Central memory CD4-positive, alpha-beta T cell (primary cell): ENCODE measurements at regions not wholly inside any gene's neighbourhood (a gene's known extent, or its start where the extent isn't known, plus 50 kb on each side); places are given as distances from the start of the nearest gene placed in this dataset.

Experiments
- DNase-seq: peaks from one replicate; pipeline ENCODE4 v3.0.0; 2022

DNA sequence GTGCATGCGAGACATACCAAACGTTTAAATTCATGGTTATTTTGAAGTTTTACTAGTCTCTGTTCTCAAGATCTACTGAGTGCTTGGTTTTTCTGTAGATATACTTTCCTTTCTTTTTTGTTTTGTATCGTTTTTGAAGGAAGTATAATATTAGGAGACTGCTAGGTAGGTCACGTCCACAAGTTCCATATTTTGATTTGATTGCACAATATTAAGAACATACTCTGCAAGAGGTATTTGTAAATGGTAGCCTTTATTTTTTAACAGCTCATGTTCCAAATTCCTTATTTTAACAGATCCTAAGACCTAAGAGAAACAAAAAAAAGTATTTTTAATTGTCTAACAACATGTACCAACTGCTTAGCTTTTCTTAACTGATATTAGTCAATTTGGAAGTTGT is 156.7 kb downstream of the SERPINI1 start:
- no peak for DNase-seq

GRCh38 chr3:167887096-167887495 is 151.6 kb downstream of the SERPINI1 start:
- no peak for DNase-seq

- DNase-seq: no peak
Observed at GRCh38 chr3:167886690-167887089, 151.2 kb downstream of the SERPINI1 start.

DNA sequence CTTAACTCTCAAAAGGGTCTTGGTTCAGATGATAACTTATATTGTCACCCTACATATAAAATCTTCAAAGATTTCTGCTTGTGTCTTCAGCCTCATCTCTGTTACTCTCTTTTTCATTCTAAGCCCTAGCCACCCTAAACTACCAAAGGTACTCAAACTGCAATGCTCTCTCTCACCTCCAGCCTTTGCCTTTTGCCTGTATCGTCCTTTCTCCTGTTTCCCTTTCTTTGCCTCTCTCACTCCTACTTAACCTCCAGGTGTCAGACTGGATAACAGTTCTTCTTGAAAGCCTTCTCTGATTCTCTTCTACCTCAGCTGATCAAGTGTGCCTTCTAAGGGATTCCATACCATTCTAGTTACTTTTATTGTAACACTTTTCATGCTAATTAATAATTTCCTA is 149.8 kb downstream of the SERPINI1 start:
- no peak for DNase-seq

- no peak for DNase-seq
Observed at GRCh38 chr3:167884481-167884880, 149.0 kb downstream of the SERPINI1 start.

DNA sequence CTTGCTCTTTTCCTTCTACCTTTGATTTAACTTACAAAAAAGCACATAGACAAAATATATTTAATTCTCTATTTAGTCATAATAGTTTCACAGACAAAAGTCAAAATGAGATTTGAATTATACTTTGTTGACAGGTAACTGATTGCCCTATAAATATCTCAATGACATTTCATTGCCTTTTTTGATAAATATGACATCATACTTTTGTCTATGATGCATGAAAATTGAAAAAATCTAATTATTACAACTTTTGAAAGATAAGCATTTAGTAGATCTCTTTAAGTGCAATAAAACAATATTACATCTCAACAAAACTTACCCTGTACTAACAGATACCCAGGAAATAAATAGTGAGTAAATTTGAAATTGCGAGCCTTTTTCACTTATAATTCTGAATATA is 147.9 kb downstream of the SERPINI1 start:
- DNase-seq: no peak

DNA sequence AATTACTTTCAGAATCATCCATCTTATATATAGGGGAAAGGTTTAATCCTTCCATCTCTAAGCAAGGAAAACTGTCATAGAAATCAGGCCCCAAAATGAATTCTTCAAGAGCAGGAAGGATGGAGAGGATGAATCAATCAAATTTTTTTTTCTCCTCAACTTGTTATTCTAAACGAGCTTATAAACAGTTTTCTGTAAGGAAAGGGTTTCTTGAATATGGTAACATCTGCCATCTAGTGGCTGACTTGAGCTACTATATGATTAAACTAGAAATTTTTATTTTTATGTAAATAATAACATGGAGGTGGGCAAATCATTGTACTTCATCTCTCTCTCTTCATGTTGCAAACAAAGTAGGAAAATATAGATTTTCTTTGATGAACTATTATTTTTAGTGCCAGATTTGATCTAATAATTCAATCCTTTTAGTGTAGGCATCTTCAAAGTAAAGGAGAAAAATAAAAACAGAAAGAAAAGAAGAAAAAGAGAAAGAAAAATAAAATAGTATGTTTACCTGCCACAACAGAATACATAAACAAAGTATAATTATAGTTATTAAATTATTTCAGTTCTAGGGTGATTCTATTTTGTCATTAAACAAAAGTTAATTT is 146.6 kb downstream of the SERPINI1 start:
- DNase-seq: peak; percentile 23

GRCh38 chr3:167880183-167880582 is 144.7 kb downstream of the SERPINI1 start:
- no peak for DNase-seq

GRCh38 chr3:167876620-167877281 is 141.2 kb downstream of the SERPINI1 start:
- DNase-seq: no peak
